Esophagus squamous epithelium (tissue), 4 donors: ENCODE measurements at regions not wholly inside any gene's neighbourhood (a gene's known extent, or its start where the extent isn't known, plus 50 kb on each side); places are given as distances from the start of the nearest gene placed in this dataset.

Experiments
- CTCF ChIP-seq, 6 experiments: fragments of 450-650 bp in 4 of 6; fragments of 200-600 bp in 2 of 6; sonication (generic) in 2 of 6; IDR thresholded peaks; one replicate each; pipeline ENCODE4 v1.5.1; 2016 to 2019; ENCODE audit warnings: antibody characterized with exemption in 6 of 6, mild to moderate bottlenecking in 4 of 6, moderate library complexity in 4 of 6
- POLR2A ChIP-seq, 4 donors: fragments of 450-650 bp; IDR thresholded peaks; one replicate each; pipeline ENCODE4 v1.6.1; 2017; ENCODE audit warnings: antibody characterized with exemption in 4 of 4, mild to moderate bottlenecking in 4 of 4, moderate library complexity in 3 of 4

DNA sequence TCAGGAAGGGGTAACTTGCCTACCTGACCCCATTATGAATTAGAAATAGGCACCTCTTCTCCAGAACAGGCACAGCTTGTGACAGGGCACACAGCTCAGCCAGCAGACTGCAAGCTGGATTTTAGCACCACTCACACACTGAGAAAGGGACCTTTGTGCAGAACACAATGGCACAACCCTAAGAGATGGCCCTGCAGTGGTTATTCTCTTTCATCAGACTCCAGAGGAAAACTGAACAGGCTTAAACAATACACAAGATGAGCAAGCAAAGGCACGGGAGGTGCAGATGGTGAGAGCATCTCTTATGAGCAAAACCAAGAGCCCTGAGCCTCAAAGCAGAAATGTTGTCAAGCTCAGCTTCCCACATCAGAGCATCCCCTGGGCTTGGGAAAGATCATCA, 93.8 kb upstream of the LRRC55 start:
- TF ChIP-seq CTCF (IDR thresholded peaks at IDR 0.05) (no peak), POLR2A (IDR thresholded peaks at IDR 0.05) (no peak)
